NCI-H1092 treated with DMSO at 0.1 percent for 48 hours (cell line): ENCODE measurements at regions not wholly inside any gene's neighbourhood (a gene's known extent, or its start where the extent isn't known, plus 50 kb on each side); places are given as distances from the start of the nearest gene placed in this dataset.
"Not testable (repeated sequence)": the region's sequence is repeated elsewhere in the genome, so short reads cannot be mapped to it uniquely, and the experiment has no call there.

Experiments
- DNase-seq: peaks from one replicate; lab custom pipeline; 2025; lab: John Stamatoyannopoulos, UW

DNA sequence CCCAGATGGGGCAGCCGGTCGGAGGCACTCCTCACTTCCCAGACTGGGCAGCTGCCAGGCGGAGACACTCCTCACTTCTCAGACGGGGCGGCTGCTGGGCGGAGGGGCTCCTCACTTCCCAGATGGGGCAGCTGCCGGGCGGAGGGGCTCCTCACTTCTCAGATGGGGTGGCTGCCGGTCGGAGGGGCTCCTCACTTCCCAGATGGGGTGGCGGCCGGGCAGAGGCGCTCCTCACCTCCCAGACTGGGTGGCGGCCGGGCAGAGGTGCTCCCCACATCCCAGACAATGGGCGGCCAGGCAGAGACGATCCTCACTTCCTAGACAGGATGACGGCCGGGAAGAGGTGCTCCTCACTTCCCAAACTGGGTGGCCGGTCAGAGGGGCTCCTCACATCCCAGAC is 55.2 kb upstream of the DHRS4 start:
- not testable (repeated sequence) for DNase-seq

- no peak for DNase-seq
These were observed 53.8 kb upstream of the DHRS4 start for GRCh38 chr14:23899788-23900187.

DNA sequence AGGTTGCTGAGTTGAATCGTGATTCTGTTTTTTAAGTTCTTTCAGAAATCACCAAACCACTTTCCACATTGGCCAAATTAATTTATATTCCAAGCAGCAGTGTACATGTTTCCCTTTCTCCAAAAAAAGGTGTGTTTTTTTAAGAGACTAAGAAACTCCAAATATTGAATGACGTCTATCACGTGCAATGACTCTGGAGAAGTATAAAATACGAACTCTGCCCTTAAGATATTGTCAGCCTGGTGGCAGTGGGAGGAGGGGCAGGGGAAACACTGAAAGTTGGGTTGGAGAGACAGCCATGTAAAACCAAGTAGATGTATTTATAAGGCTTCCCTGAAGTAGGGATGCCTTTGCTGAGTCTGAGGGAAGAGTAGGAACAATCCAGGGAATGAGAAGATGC is 50.1 kb upstream of the DHRS4 start:
- DNase-seq = no peak
